IPS-20b (cell line): ENCODE measurements at regions not wholly inside any gene's neighbourhood (a gene's known extent, or its start where the extent isn't known, plus 50 kb on each side); places are given as distances from the start of the nearest gene placed in this dataset.
A peak's percentile ranks its signal among the peaks of the same experiment; 100 is the strongest.
"Not testable (repeated sequence)": the region's sequence is repeated elsewhere in the genome, so short reads cannot be mapped to it uniquely, and the experiment has no call there.

Experiments used
- H3K27ac ChIP-seq: one replicate; pipeline ENCODE4 v1.5.1; 2013; ENCODE audit warnings: low read length
- H3K27me3 ChIP-seq: 2 replicates; pipeline ENCODE4 v1.6.1; 2013; ENCODE audit warnings: mild to moderate bottlenecking, low read length, inconsistent platforms; ENCODE audit not compliant: insufficient read depth
- H3K36me3 ChIP-seq: 2 replicates; pipeline ENCODE4 v1.6.1; 2013; ENCODE audit warnings: low read depth, mild to moderate bottlenecking, inconsistent platforms, low read length, moderate library complexity; ENCODE audit not compliant: insufficient read depth
- H3K4me1 ChIP-seq: 2 replicates; pipeline ENCODE4 v1.6.1; 2013; ENCODE audit warnings: mild to moderate bottlenecking, control low read depth, inconsistent platforms, low read length, moderate library complexity; ENCODE audit not compliant: insufficient read depth
- H3K4me3 ChIP-seq: 2 replicates; pipeline ENCODE4 v1.5.1; 2013; ENCODE audit warnings: mild to moderate bottlenecking, low read length, inconsistent platforms
- H3K9ac ChIP-seq: 2 replicates; pipeline ENCODE4 v1.6.1; 2013; ENCODE audit warnings: low read depth, mild to moderate bottlenecking, inconsistent platforms, low read length, moderate library complexity
- H3K9me3 ChIP-seq: 2 replicates; pipeline ENCODE4 v1.6.1; 2013; ENCODE audit warnings: mild to moderate bottlenecking, low read depth, low read length, inconsistent platforms; ENCODE audit not compliant: insufficient read depth

GRCh38 chr1:232139444-232139843 is 490.5 kb downstream of the SIPA1L2 start:
- Histone ChIP-seq H3K4me3 (no peak overlapping the region), H3K27ac (no peak overlapping the region), H3K9me3 (peaks cover 4% of the 10 kb centered on the region; the same call in 1 of the 2 replicates), H3K36me3 (peaks cover 63% of the 10 kb centered on the region), H3K27me3 (no peaks in the 10 kb centered on the region), H3K9ac (no peak overlapping the region), H3K4me1 (peaks cover 23% of the 10 kb centered on the region; the same call in 1 of the 2 replicates)

- Histone ChIP-seq H3K36me3 (peaks cover 76% of the 10 kb centered on the region), H3K4me3 (no peak overlapping the region)
These were observed 491.9 kb downstream of the SIPA1L2 start for GRCh38 chr1:232138044-232138443.

DNA sequence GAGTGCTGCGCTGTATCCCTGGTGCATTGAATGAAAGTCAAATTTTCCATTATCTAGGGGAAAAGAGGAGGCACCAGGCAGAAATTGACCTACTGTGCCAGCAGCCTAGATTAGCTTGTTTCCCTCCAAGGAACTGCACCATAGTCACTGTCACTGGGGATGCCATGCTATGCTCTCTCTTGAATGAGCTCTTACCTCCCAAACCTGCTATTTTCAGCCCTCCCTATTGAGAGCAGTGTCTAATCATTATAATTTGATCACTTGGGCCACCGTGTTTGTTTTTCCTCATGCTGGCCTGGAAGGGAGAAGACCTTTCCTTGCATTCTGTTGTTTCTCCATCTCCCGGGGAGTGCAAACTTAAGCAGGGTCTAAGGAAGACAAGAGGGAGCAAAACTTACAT is 492.9 kb downstream of the SIPA1L2 start:
- peaks cover 78% of the 10 kb centered on the region for H3K36me3 ChIP-seq
- H3K4me3 ChIP-seq, result no peak overlapping the region
- peaks cover 39% of the 10 kb centered on the region for H3K4me1 ChIP-seq
- H3K9ac ChIP-seq, result no peak overlapping the region
- H3K9me3 ChIP-seq, result peaks cover 4% of the 10 kb centered on the region; the same call in 1 of the 2 replicates
- no peaks in the 10 kb centered on the region for H3K27me3 ChIP-seq
- H3K27ac ChIP-seq, result no peak overlapping the region

More at GRCh38 chr1:232138044-232138443, 491.9 kb downstream of the SIPA1L2 start:
- no peak overlapping the region for H3K9ac ChIP-seq
- no peaks in the 10 kb centered on the region for H3K27me3 ChIP-seq
- no peak overlapping the region for H3K27ac ChIP-seq
- H3K9me3 ChIP-seq, result peaks cover 4% of the 10 kb centered on the region; the same call in 1 of the 2 replicates
- H3K4me1 ChIP-seq, result peaks cover 33% of the 10 kb centered on the region

DNA sequence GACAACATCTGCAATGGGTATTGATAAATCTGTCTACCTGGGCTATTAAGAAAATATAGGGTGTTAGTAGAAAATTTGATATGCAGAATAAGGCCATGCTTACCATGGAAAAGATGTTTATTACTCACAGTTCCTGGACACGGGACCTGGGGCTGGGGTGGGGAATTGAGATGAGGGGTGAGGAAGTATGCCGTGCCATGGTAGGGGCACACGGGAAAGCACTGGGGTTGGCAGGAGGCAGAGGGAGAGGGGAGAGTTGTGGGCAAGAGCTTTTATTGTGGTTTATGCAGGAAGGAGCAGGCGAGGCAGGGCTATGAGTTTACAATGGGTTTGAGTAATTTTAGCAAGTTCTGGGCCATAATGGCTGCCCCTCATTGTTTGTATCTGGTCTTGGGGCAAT is 493.8 kb downstream of the SIPA1L2 start:
- H3K9me3 ChIP-seq, result peaks cover 5% of the 10 kb centered on the region; the same call in 1 of the 2 replicates
- no peak overlapping the region for H3K4me3 ChIP-seq
- no peak overlapping the region for H3K27ac ChIP-seq
- no peak overlapping the region for H3K9ac ChIP-seq
- no peaks in the 10 kb centered on the region for H3K27me3 ChIP-seq
- H3K4me1 ChIP-seq, result peaks cover 48% of the 10 kb centered on the region
- H3K36me3 ChIP-seq, result peaks cover 88% of the 10 kb centered on the region

- H3K4me1 ChIP-seq, result peaks cover 61% of the 10 kb centered on the region
- no peak overlapping the region for H3K27ac ChIP-seq
- H3K27me3 ChIP-seq, result no peaks in the 10 kb centered on the region
- H3K4me3 ChIP-seq, result peak overlapping the region; percentile 18; the same call in 1 of the 2 replicates
- peaks cover 91% of the 10 kb centered on the region for H3K36me3 ChIP-seq
- no peak overlapping the region for H3K9ac ChIP-seq
- peaks cover 6% of the 10 kb centered on the region; the same call in 1 of the 2 replicates for H3K9me3 ChIP-seq
These were observed 495.6 kb downstream of the SIPA1L2 start for GRCh38 chr1:232134365-232134764.

DNA sequence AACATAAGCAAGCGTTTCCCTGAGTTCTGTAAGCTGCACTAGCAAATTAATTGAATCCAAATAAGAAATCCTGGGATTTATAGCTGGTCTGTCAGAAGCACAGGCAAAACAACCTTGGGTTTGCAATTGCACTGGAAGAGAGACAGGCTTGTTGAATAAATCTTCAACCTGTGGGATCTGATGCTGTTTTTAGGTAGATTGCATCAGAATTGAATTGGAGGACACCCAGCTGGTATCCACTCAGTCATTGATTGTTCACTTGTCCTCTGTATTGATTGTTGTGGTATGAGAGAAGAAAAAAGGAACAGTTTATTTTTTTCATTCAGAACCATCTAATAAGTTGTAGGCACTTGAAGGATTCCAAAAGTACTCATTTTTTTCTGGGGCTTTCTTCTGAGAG is 497.4 kb downstream of the SIPA1L2 start:
- Histone ChIP-seq H3K9ac (peak overlapping the region; percentile 51), H3K9me3 (peaks cover 6% of the 10 kb centered on the region; the same call in 1 of the 2 replicates), H3K27me3 (no peaks in the 10 kb centered on the region), H3K4me3 (peak overlapping the region; percentile 9; the same call in 1 of the 2 replicates), H3K27ac (peak overlapping the region; percentile 40), H3K36me3 (peaks cover 94% of the 10 kb centered on the region), H3K4me1 (peaks cover 75% of the 10 kb centered on the region)

- Histone ChIP-seq H3K27me3 (no peaks in the 10 kb centered on the region), H3K9ac (peak overlapping the region; percentile 51), H3K4me1 (peaks cover 81% of the 10 kb centered on the region), H3K9me3 (peaks cover 6% of the 10 kb centered on the region; the same call in 1 of the 2 replicates), H3K4me3 (peak overlapping the region; percentile 52), H3K36me3 (peaks cover 94% of the 10 kb centered on the region), H3K27ac (peak overlapping the region; percentile 40)
These were observed 498.1 kb downstream of the SIPA1L2 start for GRCh38 chr1:232131715-232132391.

GRCh38 chr1:232130815-232131480 is 499.0 kb downstream of the SIPA1L2 start:
- no peaks in the 10 kb centered on the region for H3K27me3 ChIP-seq
- peaks cover 6% of the 10 kb centered on the region; the same call in 1 of the 2 replicates for H3K9me3 ChIP-seq
- no peak overlapping the region for H3K9ac ChIP-seq
- peaks cover 93% of the 10 kb centered on the region for H3K36me3 ChIP-seq
- H3K4me1 ChIP-seq, result peaks cover 81% of the 10 kb centered on the region
- peak overlapping the region; percentile 52 for H3K4me3 ChIP-seq
- no peak overlapping the region for H3K27ac ChIP-seq

- H3K36me3 ChIP-seq, result peaks cover 76% of the 10 kb centered on the region
- H3K27ac ChIP-seq, result no peak overlapping the region
- H3K9me3 ChIP-seq, result peaks cover 6% of the 10 kb centered on the region; the same call in 1 of the 2 replicates
- no peak overlapping the region for H3K9ac ChIP-seq
- no peaks in the 10 kb centered on the region for H3K27me3 ChIP-seq
- H3K4me1 ChIP-seq, result peaks cover 56% of the 10 kb centered on the region
- peak overlapping the region; percentile 87 for H3K4me3 ChIP-seq
These were observed 500.6 kb downstream of the DISC1 start for GRCh38 chr1:232127190-232127589.

- H3K9ac ChIP-seq, result peak overlapping the region; percentile 69
- H3K36me3 ChIP-seq, result peaks cover 46% of the 10 kb centered on the region
- H3K4me3 ChIP-seq, result peak overlapping the region; percentile 87
- H3K4me1 ChIP-seq, result peaks cover 28% of the 10 kb centered on the region
- H3K9me3 ChIP-seq, result no peaks in the 10 kb centered on the region
- H3K27ac ChIP-seq, result no peak overlapping the region
- H3K27me3 ChIP-seq, result no peaks in the 10 kb centered on the region
These were observed 497.4 kb downstream of the DISC1 start for GRCh38 chr1:232123775-232124659.

- Histone ChIP-seq H3K9ac (peak overlapping the region; percentile 63), H3K4me1 (peaks cover 14% of the 10 kb centered on the region; the same call in 1 of the 2 replicates), H3K4me3 (peak overlapping the region; percentile 59), H3K27ac (peak overlapping the region; percentile 30)
- not testable (repeated sequence) for H3K27me3 ChIP-seq, H3K36me3 ChIP-seq, H3K9me3 ChIP-seq
These were observed 491.3 kb downstream of the DISC1 start for GRCh38 chr1:232117903-232118302.
